HEK293 (cell line): ENCODE measurements at regions not wholly inside any gene's neighbourhood (a gene's known extent, or its start where the extent isn't known, plus 50 kb on each side); places are given as distances from the start of the nearest gene placed in this dataset.

Experiments used
- CTCF ChIP-seq: fragments of 450-650 bp; formaldehyde crosslinking; IDR thresholded peaks from 2 replicates; pipeline ENCODE4 v1.5.1; 2016; ENCODE audit warnings: missing biosample characterization, missing genetic modification characterization
- MEIS1 ChIP-seq: sonication (generic); formaldehyde crosslinking; IDR thresholded peaks from 2 replicates; pipeline ENCODE4 v1.8.1; 2022; ENCODE audit warnings: missing genetic modification reagents, mild to moderate bottlenecking, borderline replicate concordance
- ZBTB21 ChIP-seq: fragments of 450-650 bp; formaldehyde crosslinking; IDR thresholded peaks from 2 replicates; pipeline ENCODE4 v1.5.1; 2017; ENCODE audit warnings: missing biosample characterization, missing genetic modification characterization
- ZNF211 ChIP-seq: fragments of 450-650 bp; formaldehyde crosslinking; IDR thresholded peaks from 2 replicates; pipeline ENCODE4 v1.5.1; 2016; ENCODE audit warnings: low read depth, missing biosample characterization, missing genetic modification characterization

- TF ChIP-seq CTCF (tag by site-specific recombination) (no peak), ZNF211 (tag by site-specific recombination) (no peak), MEIS1 (no peak), ZBTB21 (tag by site-specific recombination) (no peak)
Observed at GRCh38 chr11:37402663-37403062, 804.6 kb upstream of the RAG2 start.
